ENCODE measurements at regions not wholly inside any gene's neighbourhood (a gene's known extent, or its start where the extent isn't known, plus 50 kb on each side); places are given as distances from the start of the nearest gene placed in this dataset.

- DNase-seq (ENCODE audit: low spot score), result no peak
These were observed 395.6 kb upstream of the PBX1 start for GRCh38 chr1:164163289-164163849.

GRCh38 chr1:164165466-164165865 is 393.5 kb upstream of the PBX1 start:
- DNase-seq (ENCODE audit: low spot score), result no peak

GRCh38 chr1:164166454-164166853 is 392.5 kb upstream of the PBX1 start:
- DNase-seq (ENCODE audit: low spot score), result peak; percentile 54

GRCh38 chr1:164177118-164177517 is 381.9 kb upstream of the PBX1 start:
- DNase-seq (ENCODE audit: low spot score), result no peak

GRCh38 chr1:164180824-164181223 is 378.2 kb upstream of the PBX1 start:
- DNase-seq (ENCODE audit: low spot score), result no peak

GRCh38 chr1:164183854-164184635 is 374.9 kb upstream of the PBX1 start:
- no peak for DNase-seq (ENCODE audit: low spot score)

GRCh38 chr1:164186881-164187280 is 372.1 kb upstream of the PBX1 start:
- DNase-seq (ENCODE audit: low spot score), result no peak

- no peak for DNase-seq (ENCODE audit: low spot score)
These were observed 370.5 kb upstream of the PBX1 start for GRCh38 chr1:164188497-164188896.

GRCh38 chr1:164191191-164191590 is 367.8 kb upstream of the PBX1 start:
- no peak for DNase-seq (ENCODE audit: low spot score)

- no peak for DNase-seq (ENCODE audit: low spot score)
These were observed 348.7 kb upstream of the PBX1 start for GRCh38 chr1:164210211-164210739.

- DNase-seq (ENCODE audit: low spot score), result no peak
These were observed 335.6 kb upstream of the PBX1 start for GRCh38 chr1:164223378-164223777.

GRCh38 chr1:164225011-164225410 is 334.0 kb upstream of the PBX1 start:
- DNase-seq (ENCODE audit: low spot score), result no peak

GRCh38 chr1:164226977-164227376 is 332.0 kb upstream of the PBX1 start:
- no peak for DNase-seq (ENCODE audit: low spot score)

GRCh38 chr1:164228928-164229327 is 330.1 kb upstream of the PBX1 start:
- DNase-seq (ENCODE audit: low spot score), result no peak

- DNase-seq (ENCODE audit: low spot score), result no peak
These were observed 325.8 kb upstream of the PBX1 start for GRCh38 chr1:164233149-164233548.

- no peak for DNase-seq (ENCODE audit: low spot score)
These were observed 318.9 kb upstream of the PBX1 start for GRCh38 chr1:164240081-164240480.

GRCh38 chr1:164250365-164250764 is 308.6 kb upstream of the PBX1 start:
- DNase-seq (ENCODE audit: low spot score), result no peak

- DNase-seq (ENCODE audit: low spot score), result no peak
These were observed 302.5 kb upstream of the PBX1 start for GRCh38 chr1:164256456-164256855.

GRCh38 chr1:164261691-164262240 is 297.2 kb upstream of the PBX1 start:
- no peak for DNase-seq (ENCODE audit: low spot score)

GRCh38 chr1:164263540-164263939 is 295.4 kb upstream of the PBX1 start:
- no peak for DNase-seq (ENCODE audit: low spot score)

GRCh38 chr1:164265232-164265631 is 293.8 kb upstream of the PBX1 start:
- DNase-seq (ENCODE audit: low spot score), result no peak

- no peak for DNase-seq (ENCODE audit: low spot score)
These were observed 286.8 kb upstream of the PBX1 start for GRCh38 chr1:164272156-164272555.

- DNase-seq (ENCODE audit: low spot score), result no peak
These were observed 262.8 kb upstream of the PBX1 start for GRCh38 chr1:164296172-164296571.
